A549 (cell line): ENCODE measurements at regions not wholly inside any gene's neighbourhood (a gene's known extent, or its start where the extent isn't known, plus 50 kb on each side); places are given as distances from the start of the nearest gene placed in this dataset.

Experiments
- ATAC-seq, 2 experiments: fragments of 200-7000 bp in 1 of 2; fragments of >200 bp in 1 of 2; cut with Nextera tagmentation in 1 of 2; cut with Tn5 transposase in 1 of 2; 3 replicates each; pipeline versions ENCODE4 v1.8.0 to v1.9.1; 2018 to 2020; ENCODE audit warnings: mild to moderate bottlenecking in 1 of 2, moderate library complexity in 1 of 2
- CTCF ChIA-PET: fragments of 300-600 bp; sonication (Branson Sonifier 250); formaldehyde crosslinking; extraction: SDS; loops from one replicate; lab custom pipeline; 2021; ENCODE audit warnings: antibody characterized with exemption, inconsistent platforms; lab: Yijun Ruan, JAX
- POLR2A ChIA-PET: fragments of 350-600 bp; formaldehyde crosslinking; extraction: SDS; loops from one replicate; lab custom pipeline; 2021; ENCODE audit warnings: antibody characterized with exemption, inconsistent platforms; lab: Yijun Ruan, JAX
- DNase-seq, 2 experiments: peaks; one replicate each; pipeline versions ENCODE4 v3.0.0 to v3.0.0-alpha.2; 2011 to 2016; ENCODE audit warnings: low read depth in 1 of 2, low spot score in 1 of 2
- FAIRE-seq: peaks from 2 replicates; lab custom pipeline; 2011; peaks lifted over from hg19 to GRCh38; lab: Jason Lieb, UNC
- H3K27ac ChIP-seq, 2 experiments: fragments of >200 bp; sonication (Bioruptor Twin); formaldehyde crosslinking; 3 replicates each; pipeline ENCODE4 v1.5.1; 2016 to 2017
- H3K4me1 ChIP-seq: fragments of >200 bp; sonication (Bioruptor Twin); formaldehyde crosslinking; 3 replicates; pipeline ENCODE4 v1.6.1; 2016
- H3K4me2 ChIP-seq: fragments of >200 bp; sonication (Bioruptor Twin); formaldehyde crosslinking; 3 replicates; pipeline ENCODE4 v1.6.1; 2016
- H3K4me3 ChIP-seq: fragments of >200 bp; sonication (Bioruptor Twin); formaldehyde crosslinking; 3 replicates; pipeline ENCODE4 v1.5.1; 2016
- H3K9me3 ChIP-seq: fragments of >200 bp; sonication (Bioruptor Twin); formaldehyde crosslinking; 3 replicates; pipeline ENCODE4 v1.6.1; 2016
- BCL3 ChIP-seq: fragments of >200 bp; sonication (Bioruptor Twin); formaldehyde crosslinking; IDR thresholded peaks from 3 replicates; pipeline ENCODE4 v1.6.1; 2016
- BHLHE40 ChIP-seq: IDR thresholded peaks from 2 replicates; pipeline ENCODE4 v1.6.1; 2012; ENCODE audit warnings: low read depth, low read length, inconsistent platforms
- CBX2 ChIP-seq: fragments of 200-600 bp; sonication (generic); IDR thresholded peaks from 2 replicates; pipeline ENCODE4 v1.6.1; 2016; ENCODE audit warnings: low read depth, mild to moderate bottlenecking, borderline replicate concordance
- CBX8 ChIP-seq: fragments of 200-600 bp; sonication (generic); IDR thresholded peaks from 2 replicates; pipeline ENCODE4 v1.6.1; 2016
- CTCF ChIP-seq: fragments of >200 bp; sonication (Bioruptor Twin); formaldehyde crosslinking; IDR thresholded peaks from 3 replicates; pipeline ENCODE4 v1.5.1; 2016
- EHMT2 ChIP-seq: fragments of 200-600 bp; sonication (generic); IDR thresholded peaks from 2 replicates; pipeline ENCODE4 v1.6.1; 2016; ENCODE audit warnings: antibody characterized with exemption, low read depth, mild to moderate bottlenecking, moderate library complexity
- FOSB ChIP-seq: fragments of 250-450 bp; sonication (Bioruptor Pico); IDR thresholded peaks from 2 replicates; pipeline ENCODE4 v1.5.0; 2020; ENCODE audit warnings: mild to moderate bottlenecking, moderate library complexity
- FOXS1 ChIP-seq: fragments of 250-450 bp; sonication (Bioruptor Pico); IDR thresholded peaks from 2 replicates; pipeline ENCODE4 v1.5.0; 2020; ENCODE audit warnings: mild to moderate bottlenecking, moderate library complexity
- GATA3 ChIP-seq: IDR thresholded peaks from 2 replicates; pipeline ENCODE4 v1.6.1; 2012; ENCODE audit warnings: borderline replicate concordance
- HOXB13 ChIP-seq: fragments of 250-450 bp; sonication (Bioruptor Pico); IDR thresholded peaks from 2 replicates; pipeline ENCODE4 v1.5.0; 2020; ENCODE audit warnings: low read depth, mild to moderate bottlenecking, moderate library complexity
- JUN ChIP-seq, 2 experiments: fragments of >200 bp; sonication (Bioruptor Twin); formaldehyde crosslinking; IDR thresholded peaks; 2 replicates in 1 of 2; 3 replicates in 1 of 2; pipeline ENCODE4 v1.6.1; 2016 to 2017
- MAFK ChIP-seq: fragments of 450-650 bp; IDR thresholded peaks from 2 replicates; pipeline ENCODE4 v1.6.1; 2014; ENCODE audit not compliant: partially characterized antibody
- NPAS2 ChIP-seq: fragments of 250-450 bp; sonication (Bioruptor Pico); IDR thresholded peaks from 2 replicates; pipeline ENCODE4 v1.8.0; 2022; ENCODE audit warnings: mild to moderate bottlenecking, moderate library complexity, borderline replicate concordance
- PBX3 ChIP-seq: IDR thresholded peaks from 2 replicates; pipeline ENCODE4 v1.6.1; 2012
- PHF8 ChIP-seq: fragments of 200-600 bp; sonication (generic); IDR thresholded peaks from 2 replicates; pipeline ENCODE4 v1.6.1; 2016; ENCODE audit warnings: low read depth, mild to moderate bottlenecking, antibody characterized with exemption, moderate library complexity, borderline replicate concordance
- POLR2AphosphoS2 ChIP-seq: conservative IDR thresholded peaks from 2 replicates; pipeline ENCODE4 v1.6.1; 2012; ENCODE audit warnings: low read length, improper control_type of control experiment, inconsistent platforms
- SREBF2 ChIP-seq: fragments of 450-650 bp; IDR thresholded peaks from 2 replicates; pipeline ENCODE4 v1.6.1; 2014; ENCODE audit warnings: mild to moderate bottlenecking, moderate library complexity
- TFCP2L1 ChIP-seq: fragments of 250-450 bp; sonication (Bioruptor Pico); IDR thresholded peaks from 2 replicates; pipeline ENCODE4 v1.5.0; 2021; ENCODE audit warnings: mild to moderate bottlenecking
- USF2 ChIP-seq: fragments of 450-650 bp; IDR thresholded peaks from 2 replicates; pipeline ENCODE4 v1.6.1; 2014; ENCODE audit warnings: antibody characterized with exemption
- ZFP36 ChIP-seq: fragments of 450-650 bp; IDR thresholded peaks from 2 replicates; pipeline ENCODE4 v1.6.1; 2014; ENCODE audit warnings: borderline replicate concordance; ENCODE audit not compliant: partially characterized antibody
- ZNF302 ChIP-seq: fragments of 250-450 bp; sonication (Bioruptor Pico); IDR thresholded peaks from 2 replicates; pipeline ENCODE4 v1.9.0; 2021; ENCODE audit warnings: inconsistent platforms, mild to moderate bottlenecking, moderate library complexity
- WGBS: methylation state at CpG from one replicate; pipeline ENCODE4 v1.1.6; 2017; ENCODE audit errors: missing lambda C conversion rate; 5-methylcytosine and 5-hydroxymethylcytosine counted together
- TF ChIP-seq, protein P1 (sequence below): fragments of 200-600 bp; sonication (generic); IDR thresholded peaks from 2 replicates; pipeline ENCODE4 v1.6.1; 2016; ENCODE audit warnings: antibody characterized with exemption, mild to moderate bottlenecking, moderate library complexity

- Histone ChIP-seq H3K4me1 (peaks cover 6% of the 10 kb centered on the region; the same call in 1 of the 3 replicates), H3K27ac (no peak overlapping the region), H3K9me3 (no peaks in the 10 kb centered on the region), H3K4me2 (no peak overlapping the region), H3K4me3 (no peak overlapping the region)
- 3% methylated on average over 7 of the region's 7 CpGs for WGBS
- no peak for ATAC-seq
- FAIRE-seq: no peak
- POLR2A ChIA-PET: no interaction called here
- CTCF ChIA-PET: interaction anchor here (1.3 kb wide), 1 partner anchor 15 kb away, joined by 3 read pairs; no protein-coding TSS in a partner anchor
- DNase-seq: no peak
- TF ChIP-seq CBX2 (no peak), ZFP36 (no peak), FOSB (CRISPR knock-in tag) (no peak), USF2 (no peak), GATA3 (no peak), POLR2AphosphoS2 (no peak), SREBF2 (no peak), HOXB13 (CRISPR knock-in tag) (no peak)
Measured at GRCh38 chr12:112645586-112645985, 146.0 kb upstream of the RPH3A start.

DNA sequence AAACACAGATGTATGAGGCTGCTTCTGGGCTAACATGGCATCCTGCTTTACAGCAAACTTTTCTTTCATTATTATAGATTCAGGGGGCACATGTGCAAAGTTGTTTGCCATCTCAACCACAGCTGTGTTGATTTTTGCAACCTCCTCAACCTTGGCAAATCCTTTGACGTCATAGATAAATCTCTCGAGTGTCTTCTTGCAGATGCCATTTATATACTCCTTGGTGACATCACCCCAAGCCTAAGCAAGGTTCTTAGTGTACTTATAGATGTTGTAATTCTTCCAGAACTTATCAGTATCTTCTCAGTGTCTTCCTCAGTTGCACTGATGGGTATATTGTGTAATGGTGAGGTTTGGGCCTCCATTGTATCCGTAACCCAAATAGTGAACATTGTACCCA, 135.4 kb upstream of the RPH3A start:
- TF ChIP-seq TFCP2L1 (CRISPR knock-in tag): no peak
- TF ChIP-seq MAFK: no peak
- no peak for TF ChIP-seq ZNF302 (CRISPR knock-in tag)
- TF ChIP-seq CBX8: no peak
- no peak for TF ChIP-seq NPAS2 (CRISPR knock-in tag)
- no peak for TF ChIP-seq PBX3
- no peak for TF ChIP-seq JUN (IDR thresholded peaks at IDR 0.05)
- no peak for TF ChIP-seq PHF8
- no peak for TF ChIP-seq FOXS1
- TF ChIP-seq BCL3: no peak
- no peak for TF ChIP-seq BHLHE40
- TF ChIP-seq CTCF: no peak
- no peak for TF ChIP-seq HOXB13 (CRISPR knock-in tag)
- TF ChIP-seq, all 56 proteins: peak for 0
- ChIA-PET POLR2A (no interaction called here), CTCF (interaction anchor here (0.6 kb wide), 1 partner anchor 28 kb away, joined by 3 read pairs; no protein-coding TSS in a partner anchor)
- ATAC-seq (no peak), DNase-seq (no peak), FAIRE-seq (no peak)
- H3K4me2 ChIP-seq: no peak overlapping the region
- 39% methylated on average over 3 of the region's 3 CpGs for WGBS
- peaks cover 1% of the 10 kb centered on the region; the same call in 1 of the 3 replicates for H3K4me1 ChIP-seq
- no peak overlapping the region for H3K27ac ChIP-seq
- H3K4me3 ChIP-seq: no peak overlapping the region
- H3K9me3 ChIP-seq: no peaks in the 10 kb centered on the region

- ATAC-seq: peak; percentile 45 to 47; a peak in 5 of 6 replicates
- Histone ChIP-seq H3K27ac (no peak overlapping the region), H3K4me2 (no peak overlapping the region), H3K4me1 (no peaks in the 10 kb centered on the region), H3K4me3 (no peak overlapping the region), H3K9me3 (no peaks in the 10 kb centered on the region)
- FAIRE-seq: no peak
- TF ChIP-seq, protein P1, sequence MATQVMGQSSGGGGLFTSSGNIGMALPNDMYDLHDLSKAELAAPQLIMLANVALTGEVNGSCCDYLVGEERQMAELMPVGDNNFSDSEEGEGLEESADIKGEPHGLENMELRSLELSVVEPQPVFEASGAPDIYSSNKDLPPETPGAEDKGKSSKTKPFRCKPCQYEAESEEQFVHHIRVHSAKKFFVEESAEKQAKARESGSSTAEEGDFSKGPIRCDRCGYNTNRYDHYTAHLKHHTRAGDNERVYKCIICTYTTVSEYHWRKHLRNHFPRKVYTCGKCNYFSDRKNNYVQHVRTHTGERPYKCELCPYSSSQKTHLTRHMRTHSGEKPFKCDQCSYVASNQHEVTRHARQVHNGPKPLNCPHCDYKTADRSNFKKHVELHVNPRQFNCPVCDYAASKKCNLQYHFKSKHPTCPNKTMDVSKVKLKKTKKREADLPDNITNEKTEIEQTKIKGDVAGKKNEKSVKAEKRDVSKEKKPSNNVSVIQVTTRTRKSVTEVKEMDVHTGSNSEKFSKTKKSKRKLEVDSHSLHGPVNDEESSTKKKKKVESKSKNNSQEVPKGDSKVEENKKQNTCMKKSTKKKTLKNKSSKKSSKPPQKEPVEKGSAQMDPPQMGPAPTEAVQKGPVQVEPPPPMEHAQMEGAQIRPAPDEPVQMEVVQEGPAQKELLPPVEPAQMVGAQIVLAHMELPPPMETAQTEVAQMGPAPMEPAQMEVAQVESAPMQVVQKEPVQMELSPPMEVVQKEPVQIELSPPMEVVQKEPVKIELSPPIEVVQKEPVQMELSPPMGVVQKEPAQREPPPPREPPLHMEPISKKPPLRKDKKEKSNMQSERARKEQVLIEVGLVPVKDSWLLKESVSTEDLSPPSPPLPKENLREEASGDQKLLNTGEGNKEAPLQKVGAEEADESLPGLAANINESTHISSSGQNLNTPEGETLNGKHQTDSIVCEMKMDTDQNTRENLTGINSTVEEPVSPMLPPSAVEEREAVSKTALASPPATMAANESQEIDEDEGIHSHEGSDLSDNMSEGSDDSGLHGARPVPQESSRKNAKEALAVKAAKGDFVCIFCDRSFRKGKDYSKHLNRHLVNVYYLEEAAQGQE: peak; percentile 93
- TF ChIP-seq EHMT2 (peak; percentile 84; the same call in 1 of the 2 replicates), GATA3 (no peak)
- 30% methylated on average over 8 of the region's 8 CpGs for WGBS
- ChIA-PET CTCF (no interaction called here), POLR2A (no interaction called here)
- DNase-seq: peak; percentile 10 to 24
Measured at GRCh38 chr12:112664569-112664968, 127.0 kb upstream of the RPH3A start.
